ENCODE measurements at regions not wholly inside any gene's neighbourhood (a gene's known extent, or its start where the extent isn't known, plus 50 kb on each side); places are given as distances from the start of the nearest gene placed in this dataset.

DNA sequence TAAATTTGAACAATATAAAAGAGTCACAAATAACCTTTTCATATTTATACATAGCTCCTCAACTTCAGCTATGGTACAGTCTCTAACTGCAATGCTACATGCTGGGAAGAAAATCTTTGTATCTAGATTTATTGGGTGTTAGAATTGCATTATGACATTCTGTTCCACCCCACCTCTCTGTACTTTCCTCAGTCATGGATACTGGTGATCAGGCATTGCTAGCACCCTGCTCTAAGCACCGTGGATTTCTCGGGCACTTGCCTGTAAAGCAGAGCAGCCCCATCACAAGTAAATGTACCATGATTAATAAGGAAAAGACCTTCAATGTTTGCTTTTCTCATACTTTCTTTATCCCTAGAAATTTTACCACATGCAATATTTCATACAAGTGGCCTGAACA, 1028.9 kb upstream of the INTU start:
- TF ChIP-seq, protein P1, sequence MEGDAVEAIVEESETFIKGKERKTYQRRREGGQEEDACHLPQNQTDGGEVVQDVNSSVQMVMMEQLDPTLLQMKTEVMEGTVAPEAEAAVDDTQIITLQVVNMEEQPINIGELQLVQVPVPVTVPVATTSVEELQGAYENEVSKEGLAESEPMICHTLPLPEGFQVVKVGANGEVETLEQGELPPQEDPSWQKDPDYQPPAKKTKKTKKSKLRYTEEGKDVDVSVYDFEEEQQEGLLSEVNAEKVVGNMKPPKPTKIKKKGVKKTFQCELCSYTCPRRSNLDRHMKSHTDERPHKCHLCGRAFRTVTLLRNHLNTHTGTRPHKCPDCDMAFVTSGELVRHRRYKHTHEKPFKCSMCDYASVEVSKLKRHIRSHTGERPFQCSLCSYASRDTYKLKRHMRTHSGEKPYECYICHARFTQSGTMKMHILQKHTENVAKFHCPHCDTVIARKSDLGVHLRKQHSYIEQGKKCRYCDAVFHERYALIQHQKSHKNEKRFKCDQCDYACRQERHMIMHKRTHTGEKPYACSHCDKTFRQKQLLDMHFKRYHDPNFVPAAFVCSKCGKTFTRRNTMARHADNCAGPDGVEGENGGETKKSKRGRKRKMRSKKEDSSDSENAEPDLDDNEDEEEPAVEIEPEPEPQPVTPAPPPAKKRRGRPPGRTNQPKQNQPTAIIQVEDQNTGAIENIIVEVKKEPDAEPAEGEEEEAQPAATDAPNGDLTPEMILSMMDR (IDR thresholded peaks at IDR 0.05): no peak

DNA sequence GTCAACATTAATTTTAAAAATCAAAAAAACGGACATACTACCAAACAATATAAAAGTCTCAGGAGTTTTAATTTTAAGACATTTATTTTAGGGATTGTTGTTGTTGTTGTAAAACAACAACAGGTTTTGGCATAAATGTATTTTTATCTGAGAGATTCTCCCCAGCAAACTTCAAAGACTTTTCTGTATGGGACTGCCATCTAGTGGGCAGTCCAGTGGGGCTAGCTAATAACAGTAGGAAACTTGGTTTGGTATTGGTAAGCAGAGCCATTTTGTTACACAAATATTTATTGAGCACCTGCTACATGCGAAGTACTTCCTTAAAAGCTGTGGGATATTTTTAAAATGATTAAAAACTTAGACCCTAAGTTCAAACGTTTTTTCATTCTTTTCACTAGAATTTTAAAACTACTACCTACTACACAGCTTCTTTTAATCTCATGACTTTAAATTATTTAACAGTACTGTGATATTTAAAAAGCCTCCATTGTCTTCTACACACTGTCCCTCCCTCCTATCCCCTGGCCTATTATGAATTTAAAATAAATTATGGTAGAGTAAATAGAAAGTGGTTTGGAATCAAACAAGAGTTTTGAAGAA, 1028.4 kb upstream of the INTU start:
- TF ChIP-seq, protein P1 (IDR thresholded peaks at IDR 0.05): peak; percentile 68

DNA sequence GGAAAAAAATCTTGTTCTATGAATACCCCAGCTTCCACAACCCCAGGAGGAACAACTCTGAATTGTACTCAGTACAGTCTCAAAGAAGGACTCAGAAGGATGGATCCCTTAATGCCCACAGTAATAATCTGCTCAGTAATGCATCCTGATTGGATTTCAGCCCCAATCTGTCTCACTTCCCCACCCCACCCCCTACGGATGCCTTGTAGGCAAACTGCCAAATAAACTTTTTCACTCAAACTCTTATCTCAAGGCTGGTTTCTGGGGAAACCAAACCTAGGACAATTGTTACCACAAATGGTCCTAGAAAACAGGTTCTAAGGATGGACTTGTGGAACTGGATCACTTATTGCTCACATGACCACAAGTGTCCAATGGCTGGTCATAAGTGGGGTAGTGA, 1021.8 kb upstream of the INTU start:
- TF ChIP-seq, protein P1 (IDR thresholded peaks at IDR 0.05): no peak

DNA sequence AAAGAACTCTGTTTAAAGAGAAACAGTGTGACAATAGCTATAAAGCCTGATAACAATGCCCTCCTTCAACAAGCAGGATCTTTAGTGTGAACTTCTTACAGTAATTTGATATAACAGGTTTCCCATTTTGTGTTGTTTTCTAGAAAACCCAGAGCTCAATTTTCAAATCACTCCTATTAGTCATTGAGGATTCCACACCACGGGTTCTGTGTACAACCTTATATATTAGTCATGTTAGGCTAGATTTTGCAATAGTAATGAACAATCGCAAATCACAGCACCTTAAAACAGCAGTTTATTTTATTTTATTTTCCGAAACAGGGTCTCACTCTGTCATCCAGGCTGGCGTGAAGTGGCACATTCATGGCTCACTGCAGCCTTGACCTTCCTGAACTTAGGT, 1020.9 kb upstream of the INTU start:
- TF ChIP-seq, protein P1 (IDR thresholded peaks at IDR 0.05): no peak

DNA sequence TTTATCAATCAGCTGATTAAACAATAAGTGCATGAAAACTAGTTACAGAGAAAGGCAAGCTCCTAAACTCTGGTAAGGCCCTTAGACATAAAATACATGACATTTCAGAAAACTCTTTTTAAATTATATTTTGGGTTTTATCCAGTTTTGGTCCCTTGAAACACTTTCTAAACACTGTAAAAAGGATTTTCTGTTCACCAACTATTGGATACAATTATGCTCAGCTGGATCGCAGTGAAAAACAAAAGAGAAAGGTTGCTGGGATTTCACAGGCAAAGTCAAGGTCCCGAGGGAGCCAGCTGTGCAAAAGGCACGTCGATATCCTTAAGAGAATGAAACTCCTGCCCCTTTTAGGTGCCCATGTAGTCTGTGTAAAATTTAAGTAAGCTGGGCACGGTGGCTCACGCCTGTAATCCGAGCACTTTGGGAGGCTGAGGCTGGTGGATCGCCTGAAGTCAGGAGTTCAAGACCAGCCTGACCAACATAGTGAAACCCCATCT, 1018.4 kb upstream of the INTU start:
- TF ChIP-seq, protein P1 (IDR thresholded peaks at IDR 0.05): no peak

DNA sequence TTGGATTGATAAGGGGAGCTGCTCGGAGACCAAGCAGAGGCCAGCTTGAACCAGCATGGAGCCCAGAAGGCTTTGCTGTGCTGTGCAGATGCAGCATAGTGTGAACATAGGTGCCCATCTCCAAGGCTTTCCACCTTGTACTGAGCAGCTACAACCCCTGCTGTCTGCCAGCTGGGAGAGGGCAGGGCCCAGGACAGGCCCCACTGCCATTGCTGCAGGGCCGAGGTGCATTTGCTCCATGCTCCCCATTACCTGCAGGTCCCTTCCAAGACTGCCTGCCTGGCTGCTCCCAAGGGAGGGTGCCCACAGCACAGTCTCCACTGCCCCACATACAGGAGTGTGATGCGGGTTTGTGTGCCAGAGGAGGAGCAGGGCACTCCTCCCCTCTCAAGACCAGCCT, 1016.0 kb upstream of the INTU start:
- TF ChIP-seq, protein P1 (IDR thresholded peaks at IDR 0.05): no peak

DNA sequence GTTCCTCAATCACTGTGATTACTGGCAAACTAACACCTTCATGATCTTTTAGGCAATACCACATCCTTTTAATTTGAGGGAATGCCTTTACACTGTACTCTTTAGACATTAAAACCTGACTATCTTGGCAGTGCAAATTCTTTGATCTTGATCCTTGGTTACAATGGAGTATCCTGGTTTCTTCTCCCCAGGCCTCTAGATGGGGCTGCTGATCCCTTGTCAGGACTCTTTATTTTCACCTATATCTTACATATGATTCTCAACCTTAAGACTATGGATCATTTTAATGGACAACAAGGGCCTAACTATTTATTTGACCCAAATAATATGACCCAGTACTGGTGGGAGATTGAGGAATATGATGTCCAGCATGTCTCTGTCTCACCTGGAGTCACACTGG, 1005.5 kb upstream of the INTU start:
- TF ChIP-seq, protein P1 (IDR thresholded peaks at IDR 0.05): peak; percentile 66

DNA sequence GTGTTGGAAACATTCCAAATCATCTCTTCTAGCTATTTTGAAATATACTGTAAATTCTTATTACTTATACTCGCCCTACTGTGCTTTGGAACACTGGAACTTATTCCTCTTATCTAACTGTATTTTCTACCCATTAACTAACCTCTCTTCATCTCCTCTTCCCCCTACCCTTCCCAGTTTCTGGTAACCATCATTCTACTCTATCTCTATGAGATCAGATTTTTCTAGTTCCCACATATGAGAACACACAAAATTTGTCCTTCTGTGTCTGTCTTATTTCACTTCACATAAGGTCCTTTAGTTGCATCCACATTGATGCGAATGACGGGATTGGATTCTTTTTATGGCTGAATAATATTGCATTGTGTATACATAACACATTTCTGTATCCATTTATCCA, 1003.8 kb upstream of the INTU start:
- TF ChIP-seq, protein P1 (IDR thresholded peaks at IDR 0.05): no peak
